NCI-H2107 (cell line): ENCODE measurements at regions not wholly inside any gene's neighbourhood (a gene's known extent, or its start where the extent isn't known, plus 50 kb on each side); places are given as distances from the start of the nearest gene placed in this dataset.
"Not testable (repeated sequence)": the region's sequence is repeated elsewhere in the genome, so short reads cannot be mapped to it uniquely, and the experiment has no call there.

ENCODE experiments used
- DNase-seq: peaks from one replicate; lab custom pipeline; 2025; lab: John Stamatoyannopoulos, UW

DNA sequence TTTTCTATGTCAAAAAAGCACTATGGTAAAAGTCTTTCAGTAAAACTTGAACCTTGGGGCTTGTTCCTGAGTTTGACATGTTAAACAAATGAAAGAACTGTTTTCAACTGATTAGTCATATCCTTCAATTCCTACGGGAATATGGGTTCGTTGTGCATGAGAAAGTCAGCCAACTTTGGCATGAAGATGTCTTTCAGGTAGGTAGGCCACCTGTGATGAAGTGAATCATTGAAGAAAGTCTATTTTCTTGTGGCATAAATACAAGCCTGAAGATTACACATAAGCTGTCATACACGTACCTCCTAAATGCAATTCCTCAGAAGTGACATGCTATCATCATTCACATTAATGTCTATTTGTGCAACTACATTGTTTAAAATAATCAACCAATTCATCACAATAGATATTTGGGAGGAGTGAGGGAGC, 513.0 kb downstream of the IRS2 start:
- DNase-seq = no peak

DNA sequence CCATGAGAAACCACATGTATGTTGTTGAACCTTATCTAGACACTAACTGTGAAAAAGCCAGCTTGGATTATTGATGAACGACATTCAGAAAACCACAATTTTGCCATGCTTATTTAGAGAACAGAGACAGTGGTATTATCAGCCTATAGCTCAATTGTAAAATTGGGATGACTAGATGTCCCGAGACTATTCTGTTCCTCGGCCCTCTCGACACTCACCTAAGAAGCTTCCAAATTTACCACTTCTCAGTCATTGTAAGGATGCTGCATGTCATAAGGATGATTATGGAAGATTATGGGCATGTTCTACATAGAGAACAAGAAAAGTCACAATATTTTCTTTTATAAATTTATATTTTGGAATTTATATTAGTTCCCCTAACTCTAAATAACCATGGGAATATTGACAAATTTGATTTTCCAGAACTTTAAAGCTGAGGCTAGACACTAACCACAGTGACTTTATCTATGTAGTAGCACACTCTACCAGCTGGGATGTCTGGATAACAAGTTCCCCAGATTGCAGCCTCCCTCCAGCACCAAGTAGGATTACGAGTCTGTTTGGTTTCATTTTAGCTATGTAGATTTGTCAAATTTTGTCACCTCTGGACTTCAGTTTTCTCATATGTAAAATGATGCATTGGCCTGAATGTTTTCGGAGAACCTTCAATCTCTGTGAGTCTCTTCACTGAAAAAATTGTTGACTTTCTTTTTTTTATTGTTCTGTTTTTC, 513.6 kb downstream of the IRS2 start:
- DNase-seq = no peak

DNA sequence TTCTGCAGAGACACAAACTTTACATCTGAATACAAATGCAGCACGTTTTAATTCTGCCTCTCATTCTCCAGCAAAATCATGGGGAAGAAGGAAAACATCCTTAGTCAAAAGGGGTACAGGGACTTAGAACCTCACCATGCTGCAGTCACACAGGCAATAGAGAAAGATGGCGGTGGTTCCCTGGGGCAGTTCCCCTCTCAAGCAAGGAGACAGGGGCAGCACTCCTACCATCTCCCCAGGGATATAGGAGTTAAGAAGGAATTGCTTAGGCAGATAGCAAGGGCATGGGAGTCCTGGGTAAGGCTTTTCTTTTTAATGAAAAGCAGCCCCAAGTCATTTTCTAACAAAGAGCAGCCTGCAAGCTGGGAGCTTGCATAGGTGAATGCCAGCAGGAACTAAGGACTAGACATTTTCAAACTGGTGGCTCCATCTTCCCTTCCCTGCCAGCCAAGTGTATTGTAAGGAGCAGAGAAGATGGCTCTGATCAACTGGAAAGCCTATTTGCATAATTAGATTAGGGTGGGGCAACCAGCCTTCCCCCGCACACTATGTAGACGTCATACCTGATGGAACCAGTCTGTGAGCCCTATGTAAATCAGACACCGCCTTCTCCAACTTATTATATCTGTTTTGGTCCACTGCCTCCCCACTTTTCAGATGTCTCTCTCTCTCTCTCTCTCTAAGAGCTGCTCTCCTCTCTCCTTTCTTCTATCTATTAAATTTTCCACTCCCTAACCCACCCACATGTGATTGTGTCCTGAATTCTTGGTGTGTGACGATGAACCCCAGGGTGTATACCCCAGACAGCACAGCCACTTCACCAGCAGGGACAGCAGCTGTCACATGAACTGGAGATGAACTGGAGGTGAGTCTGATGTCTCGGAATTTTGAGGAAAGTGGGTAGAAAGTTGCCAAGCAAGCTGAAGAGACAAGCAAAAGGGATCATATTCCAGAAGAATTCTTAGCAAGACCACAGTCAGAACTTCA, 514.5 kb downstream of the IRS2 start:
- no peak for DNase-seq

DNA sequence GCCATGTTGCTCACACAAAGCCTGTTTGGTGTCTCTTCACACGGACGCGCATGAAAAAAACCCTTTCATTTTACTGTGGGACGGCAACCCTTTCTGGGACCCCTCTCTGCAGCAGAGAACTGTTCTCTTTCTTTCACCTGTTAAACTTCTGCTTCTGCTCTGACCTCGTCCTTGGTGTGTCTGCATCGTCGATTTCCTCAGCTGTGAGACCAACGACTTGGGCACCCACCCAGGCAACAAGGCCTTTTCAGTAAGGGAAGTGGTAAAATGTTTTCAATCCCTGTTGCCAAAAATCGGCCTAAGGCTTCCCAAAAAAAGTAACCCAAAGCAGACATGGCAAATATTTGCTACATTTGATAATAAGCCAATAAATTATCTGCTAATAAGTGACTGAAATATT, 515.3 kb downstream of the IRS2 start:
- no peak for DNase-seq

DNA sequence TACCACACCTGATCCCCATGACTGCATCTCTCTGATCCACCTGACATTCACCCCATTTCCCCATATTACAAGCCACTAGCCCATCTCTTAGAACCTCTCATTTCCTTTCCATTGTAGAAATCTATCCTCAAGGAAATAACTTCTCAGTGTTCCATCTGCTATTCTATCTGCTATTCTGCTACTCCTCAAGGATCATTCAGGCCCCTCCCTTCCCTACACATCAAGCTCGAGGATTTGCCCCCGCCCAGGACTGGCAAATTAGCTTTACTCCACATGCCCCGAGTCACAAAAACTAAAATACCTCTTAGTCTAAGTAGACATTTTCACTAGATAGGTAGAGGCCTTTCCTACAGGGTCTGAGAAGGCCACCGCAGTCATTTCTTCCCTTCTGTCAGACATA, 517.0 kb downstream of the IRS2 start:
- not testable (repeated sequence) for DNase-seq

DNA sequence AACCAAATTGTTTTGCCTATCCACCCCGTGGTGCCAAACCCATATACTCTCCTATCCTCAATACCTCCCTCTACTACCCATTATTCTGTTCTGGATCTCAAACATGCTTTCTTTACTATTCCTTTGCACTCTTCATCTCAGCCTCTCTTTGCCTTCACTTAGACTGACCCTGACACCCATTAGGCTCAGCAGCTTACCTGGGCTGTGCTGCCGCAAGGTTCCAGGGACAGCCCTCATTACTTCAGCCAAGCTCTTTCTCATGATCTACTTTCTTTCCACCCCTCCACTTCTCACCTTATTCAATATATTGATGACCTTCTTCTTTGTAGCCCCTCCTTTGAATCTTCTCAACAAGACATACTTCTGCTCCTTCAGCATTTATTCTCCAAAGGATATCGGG, 517.9 kb downstream of the IRS2 start:
- DNase-seq = not testable (repeated sequence)

DNA sequence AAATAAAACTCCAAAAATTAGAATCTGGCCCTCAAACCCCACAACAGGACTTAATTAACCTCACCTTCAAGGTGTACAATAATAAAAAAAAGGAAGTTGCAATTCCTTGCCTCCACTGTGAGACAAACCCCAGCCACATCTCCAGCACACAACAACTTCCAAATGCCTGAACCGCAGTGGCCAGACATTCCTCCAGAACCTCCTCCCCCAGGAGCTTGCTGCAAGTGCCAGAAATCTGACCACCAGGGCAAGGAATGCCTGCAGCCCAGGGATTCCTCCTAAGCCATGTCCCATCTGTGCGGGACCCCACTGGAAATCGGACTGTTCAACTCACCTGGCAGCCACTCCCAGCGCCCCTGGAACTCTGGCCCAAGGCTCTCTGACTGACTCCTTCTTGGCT, 519.0 kb downstream of the IRS2 start:
- not testable (repeated sequence) for DNase-seq

DNA sequence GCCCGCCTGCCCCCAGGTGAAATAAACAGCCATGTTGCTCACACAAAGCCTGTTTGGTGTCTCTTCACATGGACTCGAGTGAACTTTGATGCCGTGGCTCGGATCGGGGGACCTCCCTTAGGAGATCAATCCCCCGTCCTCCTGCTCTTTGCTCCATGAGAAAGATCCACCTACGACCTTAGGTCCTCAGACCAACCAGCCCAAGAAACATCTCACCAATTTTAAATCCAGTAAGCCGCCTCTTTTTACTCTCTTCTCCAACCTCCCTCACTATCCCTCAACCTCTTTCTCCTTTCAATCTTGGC, 521.0 kb downstream of the IRS2 start:
- DNase-seq = not testable (repeated sequence)

DNA sequence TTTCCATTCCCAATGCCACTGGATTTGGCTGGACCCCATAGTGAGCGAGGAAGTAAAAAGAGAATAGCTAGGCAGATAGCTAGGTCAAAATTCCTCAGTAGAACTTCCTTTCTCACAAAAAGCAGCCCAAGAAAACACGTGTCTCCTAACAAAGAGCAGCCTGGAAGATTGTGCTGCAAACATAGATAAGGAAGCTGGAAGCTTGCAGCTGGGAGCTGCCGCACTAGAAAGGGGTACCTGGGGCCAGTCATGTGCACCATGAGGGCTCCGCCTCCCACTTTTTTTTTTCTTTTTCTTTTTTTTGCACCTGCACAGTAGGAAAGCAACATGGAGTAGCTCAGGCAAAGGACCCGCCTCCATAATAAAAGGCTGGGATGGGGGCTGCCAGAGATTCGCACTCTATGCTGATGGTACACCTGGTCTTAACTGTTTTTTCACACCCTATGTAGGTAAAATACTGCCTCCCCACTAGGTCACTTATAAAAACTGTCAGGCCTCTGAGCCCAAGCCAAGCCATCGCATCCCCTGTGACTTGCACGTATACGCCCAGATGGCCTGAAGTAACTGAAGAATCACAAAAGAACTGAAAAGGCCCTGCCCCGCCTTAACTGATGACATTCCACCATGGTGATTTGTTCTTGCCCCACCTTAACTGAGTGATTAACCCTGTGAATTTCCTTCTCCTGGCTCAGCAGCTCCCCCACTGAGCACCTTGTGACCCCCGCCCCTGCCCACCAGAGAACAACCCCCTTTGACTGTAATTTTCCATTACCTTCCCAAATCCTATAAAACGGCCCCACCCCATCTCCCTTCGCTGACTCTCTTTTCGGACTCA, 521.6 kb downstream of the IRS2 start:
- not testable (repeated sequence) for DNase-seq

DNA sequence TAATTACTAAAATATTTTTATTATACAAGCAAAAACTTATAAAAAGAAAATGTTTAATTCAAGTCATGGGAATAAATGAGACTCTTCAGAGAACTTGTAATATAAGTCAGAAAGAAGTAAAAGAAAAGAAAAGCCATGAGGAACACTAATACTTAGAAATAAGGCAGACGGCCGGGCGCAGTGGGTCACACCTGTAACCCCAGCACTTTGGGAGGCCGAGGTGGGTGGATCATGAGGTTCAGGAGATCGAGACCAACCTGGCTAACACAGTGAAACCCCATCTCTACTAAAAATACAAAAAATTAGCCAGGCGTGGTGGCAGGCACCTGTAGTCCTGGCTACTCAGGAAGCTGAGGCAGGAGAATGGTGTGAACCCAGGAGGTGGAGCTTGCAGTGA, 528.6 kb downstream of the IRS2 start:
- not testable (repeated sequence) for DNase-seq
